Natural killer cell (primary cell): ENCODE measurements at regions not wholly inside any gene's neighbourhood (a gene's known extent, or its start where the extent isn't known, plus 50 kb on each side); places are given as distances from the start of the nearest gene placed in this dataset.
A peak's percentile ranks its signal among the peaks of the same experiment; 100 is the strongest.

Experiments used
- ATAC-seq, 3 donors: fragments of 150-1000 bp in 2 of 3; fragments of 200-7000 bp in 1 of 3; cut with Tn5 transposase; 1 replicate in 1 of 3; 2 replicates in 2 of 3; pipeline ENCODE4 v1.10.0; 2021; ENCODE audit warnings: mild to moderate bottlenecking in 2 of 3, moderate library complexity in 2 of 3
- DNase-seq, 2 donors: peaks; one replicate each; pipeline versions ENCODE4 v3.0.0 to v3.0.0-alpha.2; 2013 to 2021; ENCODE audit warnings: mixed read lengths in 1 of 2
- H3K27ac ChIP-seq: one replicate; pipeline ENCODE4 v1.5.1; 2013; ENCODE audit warnings: mild to moderate bottlenecking, low read length
- H3K27me3 ChIP-seq: one replicate; pipeline ENCODE4 v1.6.1; 2013; ENCODE audit warnings: low read length; ENCODE audit not compliant: control insufficient read depth, insufficient read depth
- H3K36me3 ChIP-seq: one replicate; pipeline ENCODE4 v1.6.1; 2013; ENCODE audit warnings: low read length; ENCODE audit not compliant: control insufficient read depth, insufficient read depth
- H3K4me1 ChIP-seq: one replicate; pipeline ENCODE4 v1.6.1; 2013; ENCODE audit warnings: low read length; ENCODE audit not compliant: control insufficient read depth, insufficient read depth
- H3K4me3 ChIP-seq: one replicate; pipeline ENCODE4 v1.5.1; 2013; ENCODE audit warnings: low read length
- H3K9me3 ChIP-seq: one replicate; pipeline ENCODE4 v1.6.1; 2013; ENCODE audit warnings: low read length; ENCODE audit not compliant: control insufficient read depth, insufficient read depth
- H3K27ac Mint-ChIP-seq, 2 donors: one replicate each; pipeline ENCODE4 v1.8.0; 2022; ENCODE audit warnings: mild to moderate bottlenecking in 2 of 2, mixed read lengths in 2 of 2, moderate library complexity in 1 of 2
- H3K27me3 Mint-ChIP-seq, 2 donors: one replicate each; pipeline ENCODE4 v1.8.0; 2022; ENCODE audit warnings: low read depth in 2 of 2, mixed read lengths in 2 of 2
- H3K36me3 Mint-ChIP-seq: one replicate; pipeline ENCODE4 v1.8.0; 2022; ENCODE audit warnings: mixed read lengths
- H3K4me1 Mint-ChIP-seq, 2 donors: one replicate each; pipeline ENCODE4 v1.8.0; 2022; ENCODE audit warnings: mixed read lengths in 2 of 2
- H3K4me3 Mint-ChIP-seq: one replicate; pipeline ENCODE4 v1.8.0; 2022; ENCODE audit warnings: mild to moderate bottlenecking, moderate library complexity, mixed read lengths
- H3K9me3 Mint-ChIP-seq, 2 donors: one replicate each; pipeline ENCODE4 v1.8.0; 2022; ENCODE audit warnings: mixed read lengths in 2 of 2
- CTCF ChIP-seq: fragments of 200-600 bp; IDR thresholded peaks from one replicate; pipeline ENCODE4 v1.8.0; 2022; ENCODE audit warnings: antibody characterized with exemption
- WGBS: methylation state at CpG from one replicate; pipeline ENCODE4 v1.1.7; 2013; ENCODE audit warnings: missing lambda C conversion rate; ENCODE audit not compliant: insufficient coverage; 5-methylcytosine and 5-hydroxymethylcytosine counted together
- intact Hi-C: fragments of 100-400 bp; cut with micrococcal nuclease; formaldehyde crosslinking; loops from one replicate; pipeline ENCODE4 v1.14.2; 2022

GRCh38 chr1:59046134-59046533 is 250.8 kb upstream of the FGGY start:
- H3K27me3 ChIP-seq, result no peaks in the 10 kb centered on the region
- H3K27ac ChIP-seq, result peak overlapping the region; percentile 71
- no peaks in the 10 kb centered on the region for H3K9me3 ChIP-seq
- Mint-ChIP-seq H3K36me3 (no peaks in the 10 kb centered on the region), H3K4me3 (peak overlapping the region; percentile 51), H3K4me1 (peaks cover 37 to 44% of the 10 kb centered on the region in 2 donors), H3K9me3 (no peaks in the 10 kb centered on the region), H3K27me3 (peaks cover 0 to 4% of the 10 kb centered on the region in 2 donors), H3K27ac (peak overlapping the region; percentile 80 to 84)
- intact Hi-C loops, result loop anchor here (2.0 to 10.0 kb wide), 5 partner anchors 25 to 261 kb away; partner anchors contain the start of genes FGGY and JUN
- WGBS, result 83% methylated on average over 2 of the region's 2 CpGs
- DNase-seq (no peak), ATAC-seq (no peak)
- H3K4me3 ChIP-seq, result no peak overlapping the region
- no peak for TF ChIP-seq CTCF
- no peaks in the 10 kb centered on the region for H3K36me3 ChIP-seq
- peaks cover 42% of the 10 kb centered on the region for H3K4me1 ChIP-seq

- Mint-ChIP-seq H3K36me3 (no peaks in the 10 kb centered on the region), H3K4me3 (peak overlapping the region; percentile 51), H3K9me3 (no peaks in the 10 kb centered on the region), H3K27me3 (peaks cover 0 to 4% of the 10 kb centered on the region in 2 donors), H3K4me1 (peaks cover 37 to 40% of the 10 kb centered on the region in 2 donors), H3K27ac (peak overlapping the region; percentile 80 to 84)
- Histone ChIP-seq H3K36me3 (no peaks in the 10 kb centered on the region), H3K4me1 (peaks cover 42% of the 10 kb centered on the region), H3K27ac (peak overlapping the region; percentile 71), H3K9me3 (no peaks in the 10 kb centered on the region), H3K4me3 (no peak overlapping the region), H3K27me3 (no peaks in the 10 kb centered on the region)
- peak; percentile 25 for TF ChIP-seq CTCF
- intact Hi-C loops, result loop anchor here (2.0 to 10.0 kb wide), 5 partner anchors 26 to 262 kb away; partner anchors contain the start of genes FGGY and JUN
- WGBS, result 0% methylated on average over 2 of the region's 2 CpGs
- DNase-seq, result peak in 1 of 2 donors; percentile 73
- peak; percentile 81 to 89 (median 85) for ATAC-seq
Measured at GRCh38 chr1:59046730-59047157, 250.2 kb upstream of the FGGY start.

GRCh38 chr1:59051007-59051406 is 245.9 kb upstream of the FGGY start:
- no peaks in the 10 kb centered on the region for H3K9me3 Mint-ChIP-seq
- WGBS, result 67% methylated on average over 3 of the region's 4 CpGs
- H3K27ac Mint-ChIP-seq, result no peak overlapping the region

More at GRCh38 chr1:59051007-59051406, 245.9 kb upstream of the FGGY start:
- H3K27me3 Mint-ChIP-seq, result peaks cover 0 to 11% of the 10 kb centered on the region in 2 donors
- no peak overlapping the region for H3K27ac ChIP-seq
- no peak for TF ChIP-seq CTCF
- no peak for ATAC-seq
- no peak for DNase-seq
- no peaks in the 10 kb centered on the region for H3K27me3 ChIP-seq
- H3K36me3 Mint-ChIP-seq, result no peaks in the 10 kb centered on the region
- no peak overlapping the region for H3K4me3 ChIP-seq
- peaks cover 10 to 17% of the 10 kb centered on the region in 2 donors for H3K4me1 Mint-ChIP-seq
- no peak overlapping the region for H3K4me3 Mint-ChIP-seq
- peaks cover 19% of the 10 kb centered on the region for H3K4me1 ChIP-seq
- intact Hi-C loops, result no loop called here
- no peaks in the 10 kb centered on the region for H3K36me3 ChIP-seq
- H3K9me3 ChIP-seq, result no peaks in the 10 kb centered on the region
